ENCODE measurements at regions not wholly inside any gene's neighbourhood (a gene's known extent, or its start where the extent isn't known, plus 50 kb on each side); places are given as distances from the start of the nearest gene placed in this dataset.

DNA sequence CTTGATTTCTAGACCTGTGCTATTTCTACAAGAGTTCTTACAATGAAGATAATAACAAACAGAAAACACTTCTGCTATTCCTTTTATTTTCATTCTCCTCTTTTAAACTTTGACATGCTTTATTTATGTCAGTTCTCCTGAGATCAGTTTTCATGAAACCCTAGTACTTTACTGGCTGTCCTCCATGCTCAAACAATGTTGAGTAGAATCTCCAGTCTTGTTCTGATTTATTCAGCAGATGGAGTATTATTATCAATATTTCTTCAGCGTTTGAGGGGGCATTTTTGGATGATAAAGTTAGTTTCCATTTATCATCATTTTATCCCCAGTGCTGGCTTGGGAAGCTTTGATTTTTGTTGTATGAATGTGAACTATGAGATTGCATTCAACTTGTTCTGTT, 85.9 kb upstream of the WARS2 start:
- TF ChIP-seq, protein P1, sequence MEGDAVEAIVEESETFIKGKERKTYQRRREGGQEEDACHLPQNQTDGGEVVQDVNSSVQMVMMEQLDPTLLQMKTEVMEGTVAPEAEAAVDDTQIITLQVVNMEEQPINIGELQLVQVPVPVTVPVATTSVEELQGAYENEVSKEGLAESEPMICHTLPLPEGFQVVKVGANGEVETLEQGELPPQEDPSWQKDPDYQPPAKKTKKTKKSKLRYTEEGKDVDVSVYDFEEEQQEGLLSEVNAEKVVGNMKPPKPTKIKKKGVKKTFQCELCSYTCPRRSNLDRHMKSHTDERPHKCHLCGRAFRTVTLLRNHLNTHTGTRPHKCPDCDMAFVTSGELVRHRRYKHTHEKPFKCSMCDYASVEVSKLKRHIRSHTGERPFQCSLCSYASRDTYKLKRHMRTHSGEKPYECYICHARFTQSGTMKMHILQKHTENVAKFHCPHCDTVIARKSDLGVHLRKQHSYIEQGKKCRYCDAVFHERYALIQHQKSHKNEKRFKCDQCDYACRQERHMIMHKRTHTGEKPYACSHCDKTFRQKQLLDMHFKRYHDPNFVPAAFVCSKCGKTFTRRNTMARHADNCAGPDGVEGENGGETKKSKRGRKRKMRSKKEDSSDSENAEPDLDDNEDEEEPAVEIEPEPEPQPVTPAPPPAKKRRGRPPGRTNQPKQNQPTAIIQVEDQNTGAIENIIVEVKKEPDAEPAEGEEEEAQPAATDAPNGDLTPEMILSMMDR (IDR thresholded peaks at IDR 0.05), result no peak
- no peak for TF ChIP-seq POLR2A (IDR thresholded peaks at IDR 0.05)
- no peak for TF ChIP-seq EP300 (IDR thresholded peaks at IDR 0.05)
